ENCODE measurements at regions not wholly inside any gene's neighbourhood (a gene's known extent, or its start where the extent isn't known, plus 50 kb on each side); places are given as distances from the start of the nearest gene placed in this dataset.

DNA sequence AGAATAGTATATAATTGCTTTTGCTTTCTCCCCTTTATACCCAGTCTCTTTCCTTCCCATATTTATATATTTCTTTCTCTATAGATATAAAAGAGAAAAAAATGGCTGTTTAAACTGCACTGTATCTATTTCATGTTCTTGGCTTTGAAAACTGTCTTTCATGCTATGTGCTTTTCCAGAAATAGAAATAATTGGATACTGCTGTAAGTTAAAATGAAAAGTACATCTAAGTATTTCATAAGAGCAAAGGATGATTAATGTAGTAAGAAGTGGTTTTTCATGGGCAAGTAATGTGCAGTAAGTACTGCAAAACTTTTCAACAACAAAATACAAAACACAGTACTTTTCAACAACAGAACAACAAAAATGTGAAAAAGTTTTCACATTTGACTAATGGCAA is 237.9 kb downstream of the SNCA start:
- Mint-ChIP-seq H3K9me3 (ENCODE audit: low read depth, unreplicated experiment) (no peaks in the 10 kb centered on the region), H3K4me1 (ENCODE audit: low read depth, unreplicated experiment) (no peaks in the 10 kb centered on the region), H3K4me3 (ENCODE audit: low read depth, unreplicated experiment) (no peak overlapping the region), H3K27ac (ENCODE audit: unreplicated experiment) (no peak overlapping the region), H3K27me3 (ENCODE audit: unreplicated experiment) (no peaks in the 10 kb centered on the region), H3K36me3 (ENCODE audit: insufficient read depth, unreplicated experiment) (no peaks in the 10 kb centered on the region)
- no TSS peak for BruUV-seq (replicated peaks)
- no peak for TF ChIP-seq CTCF (IDR thresholded peaks at IDR 0.05; ENCODE audit: unreplicated experiment)
- CTCF ChIA-PET: no interaction called here
- no peak for DNase-seq
- intact Hi-C loops (cut with micrococcal nuclease; ENCODE audit: unreplicated experiment): no loop called here

DNA sequence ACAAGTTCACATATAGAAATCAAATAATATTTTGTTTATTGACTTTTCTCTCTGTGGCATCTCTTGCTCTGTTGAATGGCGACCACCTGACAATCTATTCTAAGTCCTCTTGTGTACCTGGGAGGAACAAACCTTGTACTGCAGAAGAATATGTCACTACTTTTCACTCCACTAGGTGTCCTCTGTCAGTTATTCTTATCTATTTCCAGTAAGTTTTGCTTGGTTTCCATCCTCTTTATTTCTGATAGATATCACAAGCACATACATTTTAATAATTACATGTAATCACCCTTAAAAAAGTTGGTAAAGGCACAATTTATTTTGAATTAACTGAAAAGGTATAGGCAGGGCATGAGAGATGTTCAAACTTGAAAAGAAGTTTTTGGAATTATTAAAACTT is 238.4 kb downstream of the SNCA start:
- Mint-ChIP-seq H3K9me3 (ENCODE audit: low read depth, unreplicated experiment) (no peaks in the 10 kb centered on the region), H3K4me3 (ENCODE audit: low read depth, unreplicated experiment) (no peak overlapping the region), H3K27me3 (ENCODE audit: unreplicated experiment) (no peaks in the 10 kb centered on the region), H3K27ac (ENCODE audit: unreplicated experiment) (no peak overlapping the region), H3K36me3 (ENCODE audit: insufficient read depth, unreplicated experiment) (no peaks in the 10 kb centered on the region), H3K4me1 (ENCODE audit: low read depth, unreplicated experiment) (no peaks in the 10 kb centered on the region)
- no peak for DNase-seq
- TF ChIP-seq CTCF (IDR thresholded peaks at IDR 0.05; ENCODE audit: unreplicated experiment): no peak
- CTCF ChIA-PET: no interaction called here
- BruUV-seq (replicated peaks): no TSS peak
- intact Hi-C loops (cut with micrococcal nuclease; ENCODE audit: unreplicated experiment): no loop called here

- Mint-ChIP-seq H3K9me3 (ENCODE audit: low read depth, unreplicated experiment) (no peaks in the 10 kb centered on the region), H3K36me3 (ENCODE audit: insufficient read depth, unreplicated experiment) (no peaks in the 10 kb centered on the region), H3K4me1 (ENCODE audit: low read depth, unreplicated experiment) (no peaks in the 10 kb centered on the region), H3K27ac (ENCODE audit: unreplicated experiment) (no peak overlapping the region), H3K27me3 (ENCODE audit: unreplicated experiment) (no peaks in the 10 kb centered on the region), H3K4me3 (ENCODE audit: low read depth, unreplicated experiment) (no peak overlapping the region)
- no peak for TF ChIP-seq CTCF (IDR thresholded peaks at IDR 0.05; ENCODE audit: unreplicated experiment)
- CTCF ChIA-PET: no interaction called here
- DNase-seq: no peak
- intact Hi-C loops (cut with micrococcal nuclease; ENCODE audit: unreplicated experiment): no loop called here
- no TSS peak for BruUV-seq (replicated peaks)
Observed at GRCh38 chr4:89595125-89595789, 241.7 kb downstream of the SNCA start.

- CTCF ChIA-PET: no interaction called here
- Mint-ChIP-seq H3K27me3 (ENCODE audit: unreplicated experiment) (no peaks in the 10 kb centered on the region), H3K36me3 (ENCODE audit: insufficient read depth, unreplicated experiment) (no peaks in the 10 kb centered on the region), H3K27ac (ENCODE audit: unreplicated experiment) (no peak overlapping the region), H3K9me3 (ENCODE audit: low read depth, unreplicated experiment) (no peaks in the 10 kb centered on the region), H3K4me1 (ENCODE audit: low read depth, unreplicated experiment) (no peaks in the 10 kb centered on the region), H3K4me3 (ENCODE audit: low read depth, unreplicated experiment) (no peak overlapping the region)
- no peak for TF ChIP-seq CTCF (IDR thresholded peaks at IDR 0.05; ENCODE audit: unreplicated experiment)
- no TSS peak for BruUV-seq (replicated peaks)
- intact Hi-C loops (cut with micrococcal nuclease; ENCODE audit: unreplicated experiment): loop anchor here (5.0 kb wide), 1 partner anchor 312 kb away; no protein-coding TSS in a partner anchor
- no peak for DNase-seq
Observed at GRCh38 chr4:89590128-89590527, 246.8 kb downstream of the SNCA start.

Measured in Calu3 (cell line).